WTC11 (cell line): ENCODE measurements at regions not wholly inside any gene's neighbourhood (a gene's known extent, or its start where the extent isn't known, plus 50 kb on each side); places are given as distances from the start of the nearest gene placed in this dataset.

Experiments used
- CREB1 ChIP-seq: sonication (generic); formaldehyde crosslinking; IDR thresholded peaks from 2 replicates; pipeline ENCODE4 v1.8.0; 2023; ENCODE audit warnings: mild to moderate bottlenecking, missing genetic modification reagents
- CTCF ChIP-seq: fragments of 200-600 bp; IDR thresholded peaks from 2 replicates; pipeline ENCODE4 v1.8.0; 2022; ENCODE audit warnings: antibody characterized with exemption
- ETV6 ChIP-seq: sonication (generic); formaldehyde crosslinking; IDR thresholded peaks from 2 replicates; pipeline ENCODE4 v1.8.1; 2022; ENCODE audit warnings: mild to moderate bottlenecking, missing genetic modification reagents
- HMGA2 ChIP-seq: fragments of 250-450 bp; sonication (Bioruptor Pico); IDR thresholded peaks from 2 replicates; pipeline ENCODE4 v1.4.0; 2021; ENCODE audit warnings: mild to moderate bottlenecking, moderate library complexity
- JUN ChIP-seq: sonication (generic); formaldehyde crosslinking; IDR thresholded peaks from 2 replicates; pipeline ENCODE4 v1.8.0; 2023; ENCODE audit warnings: mild to moderate bottlenecking, missing genetic modification reagents
- MAX ChIP-seq: sonication (generic); formaldehyde crosslinking; IDR thresholded peaks from 2 replicates; pipeline ENCODE4 v1.8.0; 2022; ENCODE audit warnings: mild to moderate bottlenecking, missing genetic modification reagents
- RELA ChIP-seq: sonication (generic); formaldehyde crosslinking; IDR thresholded peaks from 2 replicates; pipeline ENCODE4 v1.8.1; 2022; ENCODE audit warnings: missing genetic modification reagents, mild to moderate bottlenecking, borderline replicate concordance
- SP1 ChIP-seq: sonication (generic); formaldehyde crosslinking; conservative IDR thresholded peaks from 2 replicates; pipeline ENCODE4 v1.8.1; 2022; ENCODE audit warnings: missing genetic modification reagents
- USF1 ChIP-seq: sonication (generic); formaldehyde crosslinking; IDR thresholded peaks from 2 replicates; pipeline ENCODE4 v1.8.0; 2022; ENCODE audit warnings: mild to moderate bottlenecking, missing genetic modification reagents
- USF2 ChIP-seq: sonication (generic); formaldehyde crosslinking; IDR thresholded peaks from 2 replicates; pipeline ENCODE4 v1.8.1; 2023; ENCODE audit warnings: mild to moderate bottlenecking, missing genetic modification reagents, moderate library complexity
- ZNF532 ChIP-seq: fragments of 250-450 bp; sonication (Bioruptor Pico); IDR thresholded peaks from 2 replicates; pipeline ENCODE4 v1.9.0; 2021; ENCODE audit warnings: mild to moderate bottlenecking, borderline replicate concordance
- ZSCAN18 ChIP-seq: fragments of 250-450 bp; sonication (Bioruptor Pico); IDR thresholded peaks from 2 replicates; pipeline ENCODE4 v2.1.2; 2022; ENCODE audit warnings: mild to moderate bottlenecking, moderate library complexity

- no peak for TF ChIP-seq CTCF
- TF ChIP-seq USF1, result no peak
- TF ChIP-seq ETV6, result no peak
- no peak for TF ChIP-seq USF2 (CRISPR knock-in tag)
- no peak for TF ChIP-seq ZSCAN18 (CRISPR knock-in tag)
- TF ChIP-seq MAX, result no peak
- no peak for TF ChIP-seq SP1 (CRISPR knock-in tag)
- no peak for TF ChIP-seq RELA
- TF ChIP-seq HMGA2 (CRISPR knock-in tag), result no peak
- no peak for TF ChIP-seq CREB1
- TF ChIP-seq JUN (CRISPR knock-in tag), result no peak
- TF ChIP-seq ZNF532, result no peak
Observed at GRCh38 chr22:27171212-27171611, 513.8 kb downstream of the MIAT start.
